ENCODE measurements at regions not wholly inside any gene's neighbourhood (a gene's known extent, or its start where the extent isn't known, plus 50 kb on each side); places are given as distances from the start of the nearest gene placed in this dataset.

GRCh38 chr15:79221696-79222095 is 60.8 kb upstream of the ANKRD34C start:
- TF ChIP-seq CTCF (IDR thresholded peaks at IDR 0.05) (no peak), ZFX (IDR thresholded peaks at IDR 0.05; ENCODE audit: borderline replicate concordance) (no peak)

Measured in 22Rv1 (cell line).